Adrenal gland (tissue), 5 donors: ENCODE measurements at regions not wholly inside any gene's neighbourhood (a gene's known extent, or its start where the extent isn't known, plus 50 kb on each side); places are given as distances from the start of the nearest gene placed in this dataset.

Experiments used
- POLR2A ChIP-seq, 2 donors: fragments of 450-650 bp; IDR thresholded peaks; one replicate each; pipeline ENCODE4 v1.6.1; 2017; ENCODE audit warnings: antibody characterized with exemption in 2 of 2, mild to moderate bottlenecking in 2 of 2, moderate library complexity in 1 of 2
- TF ChIP-seq, protein P1 (sequence below), 6 experiments: fragments of 450-650 bp in 4 of 6; fragments of 200-600 bp in 2 of 6; sonication (generic) in 1 of 6; IDR thresholded peaks; 1 replicate in 5 of 6; 2 replicates in 1 of 6; pipeline versions ENCODE4 v1.5.1 to v1.8.0; 2016 to 2021; ENCODE audit warnings: antibody characterized with exemption in 6 of 6, mild to moderate bottlenecking in 2 of 6, moderate library complexity in 1 of 6
- donor health status: DM: no; HTN: no; CAD: no.

DNA sequence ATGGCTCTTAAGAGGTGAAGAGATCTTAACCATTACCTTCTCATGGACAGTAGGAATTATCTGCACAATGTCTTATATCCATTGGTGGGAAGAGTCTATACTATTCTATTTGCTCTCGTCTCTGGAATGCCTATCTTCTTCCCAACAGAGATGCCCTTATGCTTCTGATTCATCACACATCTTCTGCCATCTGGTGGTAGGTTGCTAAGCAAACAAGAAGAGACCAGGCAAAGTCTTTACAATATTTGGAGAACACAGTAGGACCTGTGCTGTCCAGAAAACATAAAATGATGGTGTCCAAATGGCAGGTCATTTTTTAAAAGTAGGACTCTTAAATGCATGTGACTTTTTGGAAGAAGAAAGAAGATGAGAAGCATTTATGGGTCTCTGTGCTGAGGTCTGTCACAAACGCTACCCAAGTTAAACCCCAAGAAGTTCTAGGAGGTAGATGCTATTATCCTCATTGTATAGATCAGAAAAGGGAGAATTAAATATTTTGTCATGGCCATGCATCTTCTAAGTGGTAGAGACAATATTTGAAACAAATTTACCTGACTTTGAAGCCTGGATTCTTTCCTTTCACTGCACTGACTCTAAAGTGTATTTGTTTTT lies 67.8 kb upstream of the NXPH1 start:
- no peak for TF ChIP-seq POLR2A (IDR thresholded peaks at IDR 0.05)
- TF ChIP-seq, protein P1, sequence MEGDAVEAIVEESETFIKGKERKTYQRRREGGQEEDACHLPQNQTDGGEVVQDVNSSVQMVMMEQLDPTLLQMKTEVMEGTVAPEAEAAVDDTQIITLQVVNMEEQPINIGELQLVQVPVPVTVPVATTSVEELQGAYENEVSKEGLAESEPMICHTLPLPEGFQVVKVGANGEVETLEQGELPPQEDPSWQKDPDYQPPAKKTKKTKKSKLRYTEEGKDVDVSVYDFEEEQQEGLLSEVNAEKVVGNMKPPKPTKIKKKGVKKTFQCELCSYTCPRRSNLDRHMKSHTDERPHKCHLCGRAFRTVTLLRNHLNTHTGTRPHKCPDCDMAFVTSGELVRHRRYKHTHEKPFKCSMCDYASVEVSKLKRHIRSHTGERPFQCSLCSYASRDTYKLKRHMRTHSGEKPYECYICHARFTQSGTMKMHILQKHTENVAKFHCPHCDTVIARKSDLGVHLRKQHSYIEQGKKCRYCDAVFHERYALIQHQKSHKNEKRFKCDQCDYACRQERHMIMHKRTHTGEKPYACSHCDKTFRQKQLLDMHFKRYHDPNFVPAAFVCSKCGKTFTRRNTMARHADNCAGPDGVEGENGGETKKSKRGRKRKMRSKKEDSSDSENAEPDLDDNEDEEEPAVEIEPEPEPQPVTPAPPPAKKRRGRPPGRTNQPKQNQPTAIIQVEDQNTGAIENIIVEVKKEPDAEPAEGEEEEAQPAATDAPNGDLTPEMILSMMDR (IDR thresholded peaks at IDR 0.05): peak in 5 of 6 experiments; percentile 25 to 48 (median 31)
